ENCODE measurements at regions not wholly inside any gene's neighbourhood (a gene's known extent, or its start where the extent isn't known, plus 50 kb on each side); places are given as distances from the start of the nearest gene placed in this dataset.

DNA sequence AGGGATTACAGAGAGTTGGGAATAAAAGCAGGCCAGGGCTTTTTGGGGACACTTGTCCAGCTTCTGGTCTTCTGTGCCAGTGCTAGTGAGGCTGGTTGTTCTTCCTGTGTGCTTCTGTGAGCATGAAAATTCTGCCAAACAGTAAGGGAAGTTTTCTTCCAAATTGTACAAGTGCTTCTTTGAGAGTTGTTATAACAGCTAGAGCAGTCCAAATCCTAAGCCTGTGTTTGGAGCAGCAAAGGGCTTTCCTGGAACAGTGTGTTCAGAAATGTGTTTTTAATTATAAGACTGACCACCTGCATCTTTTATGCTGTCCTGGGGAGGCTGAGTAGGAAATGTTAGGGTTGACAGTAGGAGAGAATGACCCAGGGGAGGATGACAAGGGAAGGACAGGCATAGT lies 223.0 kb upstream of the P2RY1 start (continued):
- no peak for TF ChIP-seq RCOR1 (conservative IDR thresholded peaks at IDR 0.05; ENCODE audit: low read depth, low read length)
- TF ChIP-seq, protein P1, sequence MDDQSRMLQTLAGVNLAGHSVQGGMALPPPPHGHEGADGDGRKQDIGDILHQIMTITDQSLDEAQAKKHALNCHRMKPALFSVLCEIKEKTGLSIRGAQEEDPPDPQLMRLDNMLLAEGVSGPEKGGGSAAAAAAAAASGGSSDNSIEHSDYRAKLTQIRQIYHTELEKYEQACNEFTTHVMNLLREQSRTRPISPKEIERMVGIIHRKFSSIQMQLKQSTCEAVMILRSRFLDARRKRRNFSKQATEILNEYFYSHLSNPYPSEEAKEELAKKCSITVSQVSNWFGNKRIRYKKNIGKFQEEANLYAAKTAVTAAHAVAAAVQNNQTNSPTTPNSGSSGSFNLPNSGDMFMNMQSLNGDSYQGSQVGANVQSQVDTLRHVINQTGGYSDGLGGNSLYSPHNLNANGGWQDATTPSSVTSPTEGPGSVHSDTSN (IDR thresholded peaks at IDR 0.05; ENCODE audit: insufficient replicate concordance, low read depth, low read length), result no peak

DNA sequence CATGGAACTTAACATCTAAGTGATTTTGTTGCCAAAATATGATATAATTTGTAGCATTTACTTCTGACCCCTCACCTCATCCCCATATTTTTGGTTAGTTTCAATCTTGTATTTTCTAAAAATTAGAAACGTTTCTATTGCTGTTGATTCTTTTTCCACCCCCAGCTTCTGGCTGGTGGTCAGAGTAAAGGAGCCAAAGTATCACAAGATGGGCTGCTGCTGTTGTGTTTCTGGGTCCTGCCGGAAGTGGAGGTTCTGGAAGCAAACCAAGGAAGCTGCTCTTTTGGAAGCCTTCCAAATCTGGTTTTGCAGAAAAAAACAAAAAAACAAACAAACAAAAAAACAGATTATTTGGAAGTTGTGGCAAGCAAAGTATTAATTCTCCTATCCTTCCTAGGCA lies 221.1 kb upstream of the P2RY1 start:
- ChIA-PET SMC1A (ENCODE audit: uncharacterized antibody, unreplicated experiment) (interaction anchor here (0.7 to 1.3 kb wide), 3 partner anchors 8 to 88 kb away, joined by 3 read pairs; no protein-coding TSS in a partner anchor), RAD21 (ENCODE audit: unreplicated experiment) (no interaction called here), CTCF (interaction anchor here (0.6 kb wide), 1 partner anchor 15 kb away, joined by 3 read pairs; no protein-coding TSS in a partner anchor), POLR2A (no interaction called here)
- no peaks in the 10 kb centered on the region for H3K36me3 ChIP-seq (ENCODE audit: control insufficient read depth in 2 of 2, insufficient read depth in 2 of 2, low read length in 1 of 2)
- no peak overlapping the region for H3K9ac ChIP-seq (ENCODE audit: control insufficient read depth, insufficient read depth, low read length)
- no peak for DNase-seq (ENCODE audit: low read depth, low spot score)
- no peak overlapping the region for H3K27ac ChIP-seq (ENCODE audit: control insufficient read depth, insufficient read depth)
- TF ChIP-seq SUZ12 (IDR thresholded peaks at IDR 0.05; ENCODE audit: unreplicated experiment) (no peak), NFYB (IDR thresholded peaks at IDR 0.05; ENCODE audit: insufficient read depth, low read depth, low read length) (no peak), RB1 (IDR thresholded peaks at IDR 0.05; ENCODE audit: borderline replicate concordance) (no peak), SMAD1 (IDR thresholded peaks at IDR 0.05; ENCODE audit: low read depth, partially characterized antibody) (no peak), MYC (IDR thresholded peaks at IDR 0.05; ENCODE audit: insufficient read depth, insufficient read length, insufficient replicate concordance, low read length, severe bottlenecking) (no peak), EZH2 (IDR thresholded peaks at IDR 0.05; ENCODE audit: borderline replicate concordance, control insufficient read depth, low read depth, low read length) (no peak), SP1 (IDR thresholded peaks at IDR 0.05; ENCODE audit: low read depth, low read length) (no peak), TAF1 (IDR thresholded peaks at IDR 0.05; ENCODE audit: borderline replicate concordance, low read depth, low read length) (no peak), RAD51 (IDR thresholded peaks at IDR 0.05) (no peak), ZNF384 (IDR thresholded peaks at IDR 0.05; ENCODE audit: borderline replicate concordance, low read depth, low read length) (no peak), NR2C1 (IDR thresholded peaks at IDR 0.05) (no peak)
- TF ChIP-seq, protein P1 (IDR thresholded peaks at IDR 0.05; ENCODE audit: insufficient replicate concordance, low read depth, low read length), result no peak
- TF ChIP-seq, protein P2, sequence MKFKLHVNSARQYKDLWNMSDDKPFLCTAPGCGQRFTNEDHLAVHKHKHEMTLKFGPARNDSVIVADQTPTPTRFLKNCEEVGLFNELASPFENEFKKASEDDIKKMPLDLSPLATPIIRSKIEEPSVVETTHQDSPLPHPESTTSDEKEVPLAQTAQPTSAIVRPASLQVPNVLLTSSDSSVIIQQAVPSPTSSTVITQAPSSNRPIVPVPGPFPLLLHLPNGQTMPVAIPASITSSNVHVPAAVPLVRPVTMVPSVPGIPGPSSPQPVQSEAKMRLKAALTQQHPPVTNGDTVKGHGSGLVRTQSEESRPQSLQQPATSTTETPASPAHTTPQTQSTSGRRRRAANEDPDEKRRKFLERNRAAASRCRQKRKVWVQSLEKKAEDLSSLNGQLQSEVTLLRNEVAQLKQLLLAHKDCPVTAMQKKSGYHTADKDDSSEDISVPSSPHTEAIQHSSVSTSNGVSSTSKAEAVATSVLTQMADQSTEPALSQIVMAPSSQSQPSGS (IDR thresholded peaks at IDR 0.05; ENCODE audit: low read length), result no peak
- intact Hi-C loops (cut with micrococcal nuclease; ENCODE audit: unreplicated experiment), result no loop called here
- H4K20me1 ChIP-seq (ENCODE audit: control insufficient read depth, insufficient read depth), result no peaks in the 10 kb centered on the region
- no TSS peak for BruUV-seq (replicated peaks)
- FAIRE-seq, result no peak
- H3K4me1 ChIP-seq (ENCODE audit: control insufficient read depth, insufficient read depth, low read length), result no peaks in the 10 kb centered on the region
- H3K79me2 ChIP-seq (ENCODE audit: control insufficient read depth, insufficient read depth, low read length), result no peaks in the 10 kb centered on the region
- 48% methylated on average over 2 of the region's 2 CpGs for WGBS (ENCODE audit: insufficient coverage, insufficient replicate concordance, low lambda C conversion rate, missing lambda C conversion rate)
- H3K9me3 ChIP-seq (replicated peaks; ENCODE audit: control insufficient read depth, insufficient read depth, low read length), result no peaks in the 10 kb centered on the region
- H2AFZ ChIP-seq (ENCODE audit: control insufficient read depth, low read depth, low read length), result no peak overlapping the region
- no peak for ATAC-seq
- no peaks in the 10 kb centered on the region for H3K27me3 ChIP-seq (replicated peaks in 1 of 2; ENCODE audit: control insufficient read depth in 2 of 2, insufficient read depth in 2 of 2, low read length in 1 of 2)
- no peak overlapping the region for H3K4me2 ChIP-seq (ENCODE audit: control insufficient read depth, insufficient read depth)
- no peak overlapping the region for H3K4me3 ChIP-seq
- in situ Hi-C loops (cut with MboI), result no loop called here
